Stimulated activated CD8-positive, alpha-beta memory T cell treated with anti-CD3 and anti-CD28 coated beads, Interleukin-7, amount 100 ng/mL, for 4 hours (primary cell): ENCODE measurements at regions not wholly inside any gene's neighbourhood (a gene's known extent, or its start where the extent isn't known, plus 50 kb on each side); places are given as distances from the start of the nearest gene placed in this dataset.
"Not testable (repeated sequence)": the region's sequence is repeated elsewhere in the genome, so short reads cannot be mapped to it uniquely, and the experiment has no call there.

ENCODE experiments used
- DNase-seq, 2 donors: peaks; one replicate each; pipeline ENCODE4 v3.0.0-alpha.2; 2020; ENCODE audit warnings: low read depth in 2 of 2

GRCh38 chr2:87409601-87410000, 338.3 kb upstream of the PLGLB2 start:
- not testable (repeated sequence) for DNase-seq

- not testable (repeated sequence) for DNase-seq
These were observed 337.5 kb upstream of the PLGLB2 start for GRCh38 chr2:87410371-87410770.

- not testable (repeated sequence) for DNase-seq
These were observed 335.7 kb upstream of the PLGLB2 start for GRCh38 chr2:87412036-87412820.

- DNase-seq = not testable (repeated sequence)
These were observed 333.6 kb upstream of the PLGLB2 start for GRCh38 chr2:87414331-87414730.

GRCh38 chr2:87414795-87415570, 332.9 kb upstream of the PLGLB2 start:
- DNase-seq = not testable (repeated sequence)

GRCh38 chr2:87415586-87416265, 332.2 kb upstream of the PLGLB2 start:
- DNase-seq = not testable (repeated sequence)

GRCh38 chr2:87416266-87416592, 331.7 kb upstream of the PLGLB2 start:
- DNase-seq = not testable (repeated sequence)

GRCh38 chr2:87417147-87417546, 330.7 kb upstream of the PLGLB2 start:
- DNase-seq = not testable (repeated sequence)

- not testable (repeated sequence) for DNase-seq
These were observed 329.9 kb upstream of the PLGLB2 start for GRCh38 chr2:87417742-87418567.

- DNase-seq = not testable (repeated sequence)
These were observed 328.8 kb upstream of the PLGLB2 start for GRCh38 chr2:87418823-87419822.

GRCh38 chr2:87419980-87420379, 327.9 kb upstream of the PLGLB2 start:
- DNase-seq = not testable (repeated sequence)

- DNase-seq = not testable (repeated sequence)
These were observed 326.9 kb upstream of the PLGLB2 start for GRCh38 chr2:87420954-87421353.

GRCh38 chr2:87423796-87424762, 323.8 kb upstream of the PLGLB2 start:
- not testable (repeated sequence) for DNase-seq

- DNase-seq = not testable (repeated sequence)
These were observed 323.1 kb upstream of the PLGLB2 start for GRCh38 chr2:87424763-87425154.

- DNase-seq = not testable (repeated sequence)
These were observed 322.7 kb upstream of the PLGLB2 start for GRCh38 chr2:87425191-87425590.

- not testable (repeated sequence) for DNase-seq
These were observed 322.2 kb upstream of the PLGLB2 start for GRCh38 chr2:87425717-87426116.

GRCh38 chr2:87428452-87429130, 319.3 kb upstream of the PLGLB2 start:
- not testable (repeated sequence) for DNase-seq

GRCh38 chr2:87429206-87429930, 318.5 kb upstream of the PLGLB2 start:
- not testable (repeated sequence) for DNase-seq
